CD14-positive monocyte (primary cell): ENCODE measurements at regions not wholly inside any gene's neighbourhood (a gene's known extent, or its start where the extent isn't known, plus 50 kb on each side); places are given as distances from the start of the nearest gene placed in this dataset.

ENCODE experiments used
- DNase-seq, 3 donors: peaks; one replicate each; pipeline ENCODE4 v3.0.0-alpha.2; 2011 to 2022
- H2AFZ ChIP-seq: 2 replicates; pipeline ENCODE4 v1.6.0; 2012; ENCODE audit warnings: mild to moderate bottlenecking, low read depth, low read length, inconsistent platforms; ENCODE audit not compliant: insufficient read depth, poor library complexity, severe bottlenecking
- H3K27ac ChIP-seq, 2 donors: 1 replicate in 1 of 2; 2 replicates in 1 of 2; pipeline ENCODE4 v1.5.1; 2012 to 2013; ENCODE audit warnings: low read length in 2 of 2, control low read depth in 1 of 2, inconsistent platforms in 1 of 2, low read depth in 1 of 2, mild to moderate bottlenecking in 1 of 2
- H3K27me3 ChIP-seq, 2 donors: one replicate each; pipeline versions ENCODE4 v1.6.0 to v1.6.1; 2011 to 2013; ENCODE audit warnings: low read length in 2 of 2; ENCODE audit not compliant: control insufficient read depth in 2 of 2, insufficient read depth in 2 of 2
- H3K36me3 ChIP-seq, 2 donors: replicated peaks in 1 of 2; 1 replicate in 1 of 2; 2 replicates in 1 of 2; pipeline versions ENCODE4 v1.5.1 to v1.6.1; 2012 to 2013; ENCODE audit warnings: low read length in 2 of 2, control low read depth in 1 of 2, inconsistent platforms in 1 of 2, mild to moderate bottlenecking in 1 of 2; ENCODE audit not compliant: insufficient read depth in 2 of 2, control insufficient read depth in 1 of 2
- H3K4me1 ChIP-seq, 2 donors: 1 replicate in 1 of 2; 2 replicates in 1 of 2; pipeline versions ENCODE4 v1.5.1 to v1.6.1; 2012 to 2013; ENCODE audit warnings: low read length in 2 of 2, control low read depth in 1 of 2, inconsistent platforms in 1 of 2, mild to moderate bottlenecking in 1 of 2, moderate library complexity in 1 of 2; ENCODE audit not compliant: insufficient read depth in 2 of 2, control insufficient read depth in 1 of 2
- H3K4me2 ChIP-seq: replicated peaks from 2 replicates; pipeline ENCODE3; 2012; ENCODE audit warnings: low read length, moderate library complexity, mild to moderate bottlenecking; ENCODE audit not compliant: poor library complexity, severe bottlenecking; ENCODE audit errors: extremely low read depth
- H3K4me3 ChIP-seq, 3 experiments: fragments of 200-600 bp in 1 of 3; sonication (generic) in 1 of 3; replicated peaks in 1 of 3; 1 replicate in 2 of 3; 2 replicates in 1 of 3; pipeline ENCODE4 v1.5.1; 2011 to 2013; ENCODE audit warnings: low read length in 3 of 3, mild to moderate bottlenecking in 3 of 3, control low read depth in 2 of 3, low read depth in 2 of 3, inconsistent platforms in 1 of 3, moderate library complexity in 1 of 3
- H3K79me2 ChIP-seq: 2 replicates; pipeline ENCODE4 v1.6.0; 2012; ENCODE audit warnings: mild to moderate bottlenecking, control low read depth, inconsistent platforms, low read length, moderate library complexity; ENCODE audit not compliant: insufficient read depth
- H3K9ac ChIP-seq: 2 replicates; pipeline ENCODE4 v1.6.0; 2017; ENCODE audit warnings: low read length, mild to moderate bottlenecking; ENCODE audit not compliant: insufficient read depth, poor library complexity, severe bottlenecking
- H3K9me3 ChIP-seq, 2 donors: replicated peaks in 1 of 2; 1 replicate in 1 of 2; 2 replicates in 1 of 2; pipeline versions ENCODE4 v1.5.1 to v1.6.1; 2012 to 2013; ENCODE audit warnings: low read length in 2 of 2, control low read depth in 1 of 2; ENCODE audit not compliant: control insufficient read depth in 1 of 2, insufficient read depth in 1 of 2
- H4K20me1 ChIP-seq: 2 replicates; pipeline ENCODE4 v1.6.0; 2012; ENCODE audit warnings: mild to moderate bottlenecking, low read length, control low read depth, moderate library complexity; ENCODE audit not compliant: insufficient read depth
- H3K27ac Mint-ChIP-seq, 7 donors: one replicate each; pipeline ENCODE4 v1.8.0; 2020; ENCODE audit warnings: mild to moderate bottlenecking in 7 of 7, mixed read lengths in 7 of 7, moderate library complexity in 6 of 7, inconsistent platforms in 2 of 7
- H3K27me3 Mint-ChIP-seq, 3 donors: one replicate each; pipeline ENCODE4 v1.8.0; 2021 to 2022; ENCODE audit warnings: low read depth in 3 of 3, mild to moderate bottlenecking in 3 of 3, mixed read lengths in 3 of 3, moderate library complexity in 3 of 3, inconsistent platforms in 1 of 3
- H3K36me3 Mint-ChIP-seq, 2 donors: one replicate each; pipeline ENCODE4 v1.8.0; 2020; ENCODE audit warnings: mixed read lengths in 2 of 2, inconsistent platforms in 1 of 2, mild to moderate bottlenecking in 1 of 2
- H3K4me1 Mint-ChIP-seq: one replicate; pipeline ENCODE4 v1.8.0; 2020; ENCODE audit warnings: mild to moderate bottlenecking, mixed read lengths
- H3K4me3 Mint-ChIP-seq, 2 donors: one replicate each; pipeline ENCODE4 v1.8.0; 2020; ENCODE audit warnings: mild to moderate bottlenecking in 2 of 2, mixed read lengths in 2 of 2, moderate library complexity in 1 of 2
- H3K9me3 Mint-ChIP-seq, 7 donors: one replicate each; pipeline ENCODE4 v1.8.0; 2020 to 2022; ENCODE audit warnings: mixed read lengths in 7 of 7, mild to moderate bottlenecking in 6 of 7, moderate library complexity in 6 of 7, inconsistent platforms in 2 of 7
- whole genome bisulfite sequencing: methylation state at CpG from one replicate; pipeline ENCODE4 v1.1.5; 2013; ENCODE audit warnings: missing lambda C conversion rate; ENCODE audit not compliant: insufficient coverage; 5-methylcytosine and 5-hydroxymethylcytosine counted together
- intact Hi-C, 2 donors: fragments of 100-400 bp; cut with micrococcal nuclease; formaldehyde crosslinking; loops; one replicate each; pipeline versions ENCODE4 v1.15.0 to v1.15.1; 2023
- TF ChIP-seq, protein P1 (sequence below): fragments of 200-600 bp; IDR thresholded peaks from one replicate; pipeline ENCODE4 v1.8.0; 2022; ENCODE audit warnings: antibody characterized with exemption, mild to moderate bottlenecking

DNA sequence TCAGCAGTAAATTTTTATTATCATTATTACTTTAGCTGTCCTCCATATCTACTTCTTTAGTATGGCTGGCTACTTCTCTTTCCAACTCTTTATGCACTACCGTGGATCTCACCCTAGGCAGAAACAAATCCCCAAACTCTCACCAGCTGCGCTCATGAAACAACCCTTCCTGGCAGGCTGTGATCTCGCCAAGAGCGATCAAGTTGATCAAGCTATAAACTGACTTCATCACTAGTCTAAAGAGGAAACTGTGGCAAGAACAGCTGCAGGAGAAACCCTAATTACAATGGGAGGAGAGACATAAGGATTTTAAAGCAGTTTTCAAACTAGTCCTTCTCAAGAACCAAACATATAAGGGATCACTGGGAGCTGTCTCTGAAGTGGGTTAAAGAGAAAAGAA lies 160.5 kb upstream of the PRSS58 start:
- peaks cover 0 to 2% (median 0%) of the 10 kb centered on the region in 3 donors for H3K27me3 Mint-ChIP-seq
- peak overlapping the region in 1 of 7 donors; percentile 31 for H3K27ac Mint-ChIP-seq
- no peaks in the 10 kb centered on the region for H3K36me3 ChIP-seq
- no peak overlapping the region for H3K27ac ChIP-seq
- WGBS: 0% methylated on average over 2 of the region's 4 CpGs
- no peak overlapping the region for H3K9ac ChIP-seq
- peak overlapping the region in 1 of 2 donors; percentile 61 for H3K4me3 Mint-ChIP-seq
- no peaks in the 10 kb centered on the region for H3K27me3 ChIP-seq
- H3K9me3 ChIP-seq: no peaks in the 10 kb centered on the region
- no peak overlapping the region for H3K4me3 ChIP-seq
- intact Hi-C loops: no loop called here
- peak overlapping the region; percentile 51 for H2AFZ ChIP-seq
- DNase-seq: no peak
- TF ChIP-seq, protein P1, sequence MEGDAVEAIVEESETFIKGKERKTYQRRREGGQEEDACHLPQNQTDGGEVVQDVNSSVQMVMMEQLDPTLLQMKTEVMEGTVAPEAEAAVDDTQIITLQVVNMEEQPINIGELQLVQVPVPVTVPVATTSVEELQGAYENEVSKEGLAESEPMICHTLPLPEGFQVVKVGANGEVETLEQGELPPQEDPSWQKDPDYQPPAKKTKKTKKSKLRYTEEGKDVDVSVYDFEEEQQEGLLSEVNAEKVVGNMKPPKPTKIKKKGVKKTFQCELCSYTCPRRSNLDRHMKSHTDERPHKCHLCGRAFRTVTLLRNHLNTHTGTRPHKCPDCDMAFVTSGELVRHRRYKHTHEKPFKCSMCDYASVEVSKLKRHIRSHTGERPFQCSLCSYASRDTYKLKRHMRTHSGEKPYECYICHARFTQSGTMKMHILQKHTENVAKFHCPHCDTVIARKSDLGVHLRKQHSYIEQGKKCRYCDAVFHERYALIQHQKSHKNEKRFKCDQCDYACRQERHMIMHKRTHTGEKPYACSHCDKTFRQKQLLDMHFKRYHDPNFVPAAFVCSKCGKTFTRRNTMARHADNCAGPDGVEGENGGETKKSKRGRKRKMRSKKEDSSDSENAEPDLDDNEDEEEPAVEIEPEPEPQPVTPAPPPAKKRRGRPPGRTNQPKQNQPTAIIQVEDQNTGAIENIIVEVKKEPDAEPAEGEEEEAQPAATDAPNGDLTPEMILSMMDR: no peak
- peak overlapping the region; percentile 8 for H3K4me2 ChIP-seq
- H4K20me1 ChIP-seq: no peaks in the 10 kb centered on the region
- H3K4me1 ChIP-seq: peaks cover 7 to 9% of the 10 kb centered on the region in 2 donors
- no peaks in the 10 kb centered on the region for H3K79me2 ChIP-seq
- H3K36me3 Mint-ChIP-seq: no peaks in the 10 kb centered on the region
- H3K9me3 Mint-ChIP-seq: no peaks in the 10 kb centered on the region
- peaks cover 19% of the 10 kb centered on the region for H3K4me1 Mint-ChIP-seq

DNA sequence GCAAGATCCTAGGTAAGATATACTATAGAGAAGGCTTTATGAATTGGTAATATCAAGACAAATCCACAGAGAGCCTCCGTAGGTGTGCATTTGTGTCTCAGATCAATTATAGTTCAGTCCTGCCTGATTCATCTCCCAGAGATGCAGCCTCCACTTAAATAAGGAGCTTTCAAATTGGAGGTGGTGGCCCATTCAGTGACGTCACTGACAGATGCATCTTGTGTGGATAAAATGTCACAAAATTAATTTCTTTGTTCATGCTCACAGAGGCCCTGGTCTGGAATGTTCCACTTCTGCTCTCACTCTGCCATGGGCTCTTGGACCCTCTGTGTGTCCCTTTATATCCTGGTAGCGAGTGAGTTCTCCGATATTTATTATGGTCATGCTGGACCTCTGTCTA lies 157.1 kb upstream of the PRSS58 start:
- Histone ChIP-seq H3K4me3 (no peak overlapping the region), H3K9me3 (no peaks in the 10 kb centered on the region), H3K27ac (no peak overlapping the region), H3K27me3 (no peaks in the 10 kb centered on the region), H3K36me3 (no peaks in the 10 kb centered on the region), H3K4me2 (no peak overlapping the region), H4K20me1 (no peaks in the 10 kb centered on the region), H3K9ac (no peak overlapping the region), H2AFZ (peak overlapping the region; percentile 10), H3K4me1 (peaks cover 7 to 9% of the 10 kb centered on the region in 2 donors), H3K79me2 (no peaks in the 10 kb centered on the region)
- H3K36me3 Mint-ChIP-seq: no peaks in the 10 kb centered on the region
- no peak overlapping the region for H3K4me3 Mint-ChIP-seq
- WGBS: 100% methylated on average over 2 of the region's 4 CpGs
- no peak overlapping the region for H3K27ac Mint-ChIP-seq
- H3K27me3 Mint-ChIP-seq: peaks cover 0 to 2% (median 0%) of the 10 kb centered on the region in 3 donors
- no peak for DNase-seq
- H3K9me3 Mint-ChIP-seq: no peaks in the 10 kb centered on the region
- H3K4me1 Mint-ChIP-seq: peaks cover 11% of the 10 kb centered on the region
- intact Hi-C loops: no loop called here
- TF ChIP-seq, protein P1: no peak
